UCSD-AML1 (cell line): ENCODE measurements at regions not wholly inside any gene's neighbourhood (a gene's known extent, or its start where the extent isn't known, plus 50 kb on each side); places are given as distances from the start of the nearest gene placed in this dataset.

Experiments used
- DNase-seq: peaks from one replicate; lab custom pipeline; 2025; ENCODE audit not compliant: unreplicated experiment; lab: John Stamatoyannopoulos, UW

DNA sequence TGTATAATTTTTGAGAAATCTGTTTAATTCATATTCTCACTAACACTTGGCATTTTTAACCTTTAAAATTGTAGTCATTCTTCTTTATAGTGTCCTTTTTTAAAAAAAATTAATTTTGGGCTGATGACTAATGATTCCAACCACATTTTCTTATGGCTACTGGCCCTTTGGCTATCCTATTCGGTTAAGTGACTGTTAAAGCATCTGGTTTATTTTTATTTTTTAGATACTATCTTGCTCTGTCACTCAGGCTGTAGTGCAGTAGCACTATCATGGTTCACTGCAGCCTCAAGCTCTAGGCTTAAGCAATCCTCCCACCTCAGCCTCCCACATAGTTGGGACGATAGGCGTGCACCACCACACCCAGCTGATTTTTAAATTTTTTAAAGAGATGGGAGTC lies 723.2 kb upstream of the CXADR start:
- DNase-seq, result no peak

DNA sequence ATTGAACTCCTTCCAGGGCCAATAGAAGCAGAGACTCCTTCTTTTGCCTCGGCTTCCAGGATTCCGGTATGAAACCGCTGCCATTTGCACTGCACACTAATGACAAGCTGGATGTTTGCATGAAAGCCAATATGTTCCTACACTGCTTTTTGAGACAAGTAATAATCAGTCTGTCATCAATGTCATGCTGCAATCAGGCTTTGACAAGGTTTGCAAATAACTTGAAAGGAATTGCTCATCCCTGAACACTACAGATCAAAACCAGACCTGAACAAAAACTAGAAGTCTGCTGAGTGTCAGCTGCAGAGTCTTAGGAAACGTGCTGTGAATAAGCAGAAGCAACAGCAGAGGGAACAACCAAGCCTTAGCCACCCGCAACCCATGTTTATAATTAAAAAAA lies 720.7 kb upstream of the CXADR start:
- no peak for DNase-seq

DNA sequence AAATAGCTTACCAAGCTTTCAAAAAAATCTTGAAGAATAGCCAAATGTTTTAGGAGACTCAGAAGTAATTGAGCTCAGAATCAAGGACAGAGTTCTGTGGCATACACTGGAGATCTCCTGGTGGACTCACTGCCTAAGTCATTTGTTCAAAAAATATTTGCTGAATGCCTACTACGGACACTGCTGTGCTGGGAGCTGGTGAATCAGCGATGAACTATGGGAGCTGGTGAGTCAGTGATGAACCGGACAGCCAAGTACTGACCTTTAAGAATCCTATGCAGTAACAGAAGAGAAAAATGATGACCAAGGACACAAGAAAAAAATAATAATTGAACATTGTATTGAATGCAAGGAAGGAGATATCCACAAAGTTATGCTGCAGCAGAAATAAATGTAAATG lies 717.9 kb upstream of the CXADR start:
- DNase-seq, result no peak

DNA sequence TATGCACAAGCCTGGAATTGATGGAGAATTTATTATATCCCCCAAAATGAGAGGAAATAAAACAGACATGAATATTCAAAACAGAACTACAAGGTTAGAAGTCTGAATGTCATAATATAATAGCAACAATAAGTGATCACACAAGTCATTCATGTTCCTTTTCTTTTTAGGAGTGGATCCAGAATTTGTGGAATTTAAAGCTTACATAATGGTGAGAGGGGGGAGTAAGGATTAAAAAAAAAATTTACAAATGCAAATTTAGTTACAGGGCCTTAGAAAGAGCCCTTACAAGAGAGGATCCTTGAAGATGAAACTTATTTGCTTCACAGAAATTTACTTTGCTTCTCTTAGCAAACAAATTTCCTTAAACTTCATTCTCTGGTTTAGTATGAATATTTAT lies 716.1 kb upstream of the CXADR start:
- DNase-seq, result no peak

- no peak for DNase-seq
Measured at GRCh38 chr21:16797540-16797939, 715.3 kb upstream of the CXADR start.

GRCh38 chr21:16797966-16798365 lies 714.9 kb upstream of the CXADR start:
- no peak for DNase-seq

DNA sequence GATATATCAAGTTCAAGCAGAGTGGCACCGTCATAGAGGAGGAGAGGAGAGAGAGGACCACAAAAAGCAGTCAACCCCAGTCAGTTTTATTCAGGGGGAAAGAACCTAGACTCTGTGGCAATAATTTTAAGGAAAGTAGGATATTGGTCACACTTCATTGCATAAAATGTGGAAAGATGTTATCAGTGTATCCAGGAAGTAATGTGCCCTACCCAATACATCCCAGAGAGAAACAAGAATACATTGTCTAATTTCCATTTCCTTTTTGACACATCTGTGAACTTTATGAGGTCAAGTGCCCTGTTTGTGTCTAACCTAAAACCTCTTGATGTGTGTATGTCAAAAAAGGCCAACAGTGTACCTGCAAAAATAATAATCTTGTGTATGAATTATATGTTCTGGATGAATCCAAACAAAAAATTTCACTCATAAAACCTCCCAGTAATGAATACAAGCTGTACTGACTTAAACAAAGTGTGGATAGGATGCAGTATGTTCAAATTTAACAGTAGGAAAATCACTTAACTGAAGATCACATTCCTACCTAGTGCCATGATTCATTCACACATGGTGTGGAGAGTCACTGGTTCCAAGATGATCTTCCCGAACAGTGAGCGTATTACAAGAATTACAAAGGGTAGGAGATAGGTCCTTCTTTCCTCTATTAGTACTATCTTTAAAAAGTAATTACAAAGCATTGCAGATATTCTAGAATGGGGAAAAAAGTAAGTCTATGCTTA lies 712.1 kb upstream of the CXADR start:
- no peak for DNase-seq

- no peak for DNase-seq
Measured at GRCh38 chr21:16811011-16811410, 701.8 kb upstream of the CXADR start.

DNA sequence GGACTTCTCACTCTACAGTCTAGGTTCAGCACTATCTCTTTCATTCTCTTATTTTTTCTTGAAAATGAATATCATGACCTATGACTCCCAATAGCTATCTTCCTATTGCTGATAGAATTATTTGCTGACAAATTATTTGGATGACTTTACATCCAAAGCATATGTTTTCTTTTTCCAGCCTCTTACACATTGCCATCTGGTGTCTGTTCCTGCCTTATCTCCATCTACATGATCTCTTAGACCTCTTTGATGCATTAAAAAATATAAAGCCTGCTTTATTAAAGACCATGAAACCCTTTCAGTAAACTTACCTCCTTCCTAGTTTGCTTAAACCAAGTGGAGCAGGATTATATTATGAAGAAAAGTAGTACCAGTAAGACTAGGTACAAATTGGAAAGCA lies 700.9 kb upstream of the CXADR start:
- no peak for DNase-seq

GRCh38 chr21:16815243-16815642 lies 697.6 kb upstream of the CXADR start:
- no peak for DNase-seq

- DNase-seq, result no peak
Measured at GRCh38 chr21:16821588-16821987, 691.3 kb upstream of the CXADR start.

- no peak for DNase-seq
Measured at GRCh38 chr21:16829532-16829931, 683.3 kb upstream of the CXADR start.

DNA sequence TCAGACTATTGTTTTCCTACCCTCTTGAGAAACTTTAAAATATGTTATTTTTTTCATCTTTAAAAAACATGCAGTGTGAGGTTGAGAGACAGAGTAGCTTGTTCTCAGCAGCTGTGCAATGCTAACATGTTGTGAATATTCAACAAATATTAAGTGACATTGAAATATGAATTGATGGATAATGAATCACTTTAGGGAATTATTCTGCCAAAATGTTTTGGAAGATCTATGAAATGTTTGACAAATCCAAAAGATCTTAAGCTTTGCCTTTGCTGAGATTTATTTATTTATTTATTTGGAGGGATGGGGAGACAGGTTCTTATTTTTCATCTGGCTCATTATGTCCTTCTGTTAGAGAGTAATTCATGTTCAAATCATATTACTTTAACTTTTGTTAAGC lies 680.1 kb upstream of the CXADR start:
- no peak for DNase-seq

DNA sequence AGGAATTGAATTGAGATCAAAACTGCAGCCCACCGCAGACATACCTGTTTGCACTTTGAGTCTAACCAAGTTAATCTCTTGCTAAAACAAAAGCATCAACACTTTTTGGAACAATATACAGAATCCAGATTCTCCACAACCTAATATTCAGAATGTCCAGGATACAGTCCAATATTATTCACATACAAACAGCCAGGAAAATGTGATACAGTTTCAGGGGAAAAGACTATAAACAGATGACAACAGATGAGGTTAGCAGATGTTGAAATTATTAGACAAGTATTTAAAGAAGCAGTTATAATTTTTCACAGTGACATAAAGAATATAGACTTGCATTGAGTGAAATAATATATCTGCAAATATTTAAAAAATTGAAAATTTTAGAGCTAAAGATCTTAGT lies 678.1 kb upstream of the CXADR start:
- no peak for DNase-seq

- DNase-seq, result no peak
Measured at GRCh38 chr21:16837321-16837720, 675.5 kb upstream of the CXADR start.

- no peak for DNase-seq
Measured at GRCh38 chr21:16837721-16838120, 675.1 kb upstream of the CXADR start.

DNA sequence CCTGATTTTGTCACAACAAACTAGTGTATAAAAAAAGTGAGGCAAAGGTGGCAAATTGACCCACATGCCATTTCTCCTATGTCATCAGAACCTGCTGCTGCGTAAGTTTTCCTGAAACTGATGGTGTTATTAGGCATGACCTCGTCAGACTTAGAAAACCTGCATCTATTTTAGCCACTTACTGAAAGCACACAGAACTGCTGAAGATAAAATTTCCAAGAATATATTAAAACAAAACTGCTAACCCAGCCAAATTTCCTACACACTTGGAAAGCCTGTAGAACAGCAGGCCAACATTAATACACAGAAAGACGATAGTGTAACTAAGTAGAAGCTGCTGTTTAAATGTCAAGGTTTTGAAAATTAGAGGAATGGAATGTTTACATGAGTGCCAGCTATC lies 674.5 kb upstream of the CXADR start:
- DNase-seq, result no peak

DNA sequence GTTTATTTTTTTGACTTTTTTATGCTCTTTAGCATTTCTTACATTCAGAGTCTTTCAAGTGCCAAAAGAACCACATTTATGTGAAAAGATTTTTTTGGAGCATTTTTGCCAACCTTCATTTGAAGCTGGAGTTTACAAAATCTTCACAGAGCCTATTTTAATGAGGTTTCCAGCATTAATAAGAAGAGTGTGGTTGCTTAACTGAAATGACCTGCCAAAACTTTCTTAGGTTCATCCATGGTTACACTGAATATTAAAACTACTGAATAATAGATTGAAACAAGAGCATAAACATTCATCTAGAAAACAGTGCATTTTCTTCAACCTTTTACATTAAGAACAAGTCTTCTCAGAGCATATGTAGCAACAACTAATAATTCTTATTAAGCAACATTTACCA lies 672.3 kb upstream of the CXADR start:
- no peak for DNase-seq

DNA sequence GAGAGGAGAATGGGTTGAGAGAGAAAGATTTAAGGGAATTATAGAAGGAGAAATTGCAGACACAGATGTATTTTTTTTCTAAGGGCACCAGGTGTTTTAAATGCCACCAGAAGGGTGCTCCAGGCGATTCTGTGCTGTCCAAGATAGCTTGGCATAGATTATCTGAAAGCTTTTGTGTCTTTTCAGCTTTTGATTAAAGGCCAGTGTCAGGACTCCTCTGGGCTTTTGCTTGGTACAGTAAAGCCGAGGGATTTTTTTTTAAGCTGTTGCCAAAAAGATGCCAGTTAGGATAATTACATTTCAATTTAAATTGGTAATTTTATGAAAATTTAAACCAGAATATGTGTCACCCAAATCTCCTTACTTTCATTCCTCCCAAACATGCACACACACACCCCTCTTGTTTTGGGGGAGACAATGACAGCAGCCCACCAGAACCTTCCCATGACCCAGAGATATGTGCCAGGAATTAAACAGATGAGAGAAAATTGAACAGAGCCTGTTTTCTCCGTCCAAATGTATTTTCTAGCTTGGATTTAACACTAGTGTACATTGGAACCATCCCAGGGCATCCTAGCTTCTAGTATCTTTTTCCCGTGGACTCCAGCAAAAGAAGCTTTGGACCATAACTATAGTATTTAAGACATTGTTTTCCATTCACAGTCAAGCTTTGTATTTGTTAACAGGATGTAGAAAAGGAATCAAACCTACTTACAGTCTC lies 670.7 kb upstream of the CXADR start:
- DNase-seq, result no peak

- no peak for DNase-seq
Measured at GRCh38 chr21:16842696-16843035, 670.2 kb upstream of the CXADR start.

- no peak for DNase-seq
Measured at GRCh38 chr21:16847211-16847610, 665.6 kb upstream of the CXADR start.

GRCh38 chr21:16851054-16851453 lies 661.8 kb upstream of the CXADR start:
- DNase-seq, result no peak

- no peak for DNase-seq
Measured at GRCh38 chr21:16855164-16855667, 657.6 kb upstream of the CXADR start.
